HUES48 (cell line): ENCODE measurements at regions not wholly inside any gene's neighbourhood (a gene's known extent, or its start where the extent isn't known, plus 50 kb on each side); places are given as distances from the start of the nearest gene placed in this dataset.
"Not testable (repeated sequence)": the region's sequence is repeated elsewhere in the genome, so short reads cannot be mapped to it uniquely, and the experiment has no call there.

Experiments
- H3K27ac ChIP-seq: one replicate; pipeline ENCODE4 v1.7.0; 2013; ENCODE audit warnings: low read depth, low read length, inconsistent platforms
- H3K27me3 ChIP-seq: 2 replicates; pipeline ENCODE4 v1.6.1; 2013; ENCODE audit warnings: mild to moderate bottlenecking, low read length; ENCODE audit not compliant: control insufficient read depth, insufficient read depth
- H3K36me3 ChIP-seq: 2 replicates; pipeline ENCODE4 v1.6.1; 2013; ENCODE audit warnings: low read length; ENCODE audit not compliant: control insufficient read depth, insufficient read depth
- H3K4me1 ChIP-seq: 2 replicates; pipeline ENCODE4 v1.6.1; 2013; ENCODE audit warnings: mild to moderate bottlenecking, low read length; ENCODE audit not compliant: control insufficient read depth, insufficient read depth
- H3K4me3 ChIP-seq: 2 replicates; pipeline ENCODE4 v1.5.1; 2013; ENCODE audit warnings: mild to moderate bottlenecking, low read depth, low read length
- H3K9ac ChIP-seq: 2 replicates; pipeline ENCODE4 v1.6.1; 2013; ENCODE audit warnings: mild to moderate bottlenecking, low read depth, low read length, moderate library complexity
- H3K9me3 ChIP-seq: 2 replicates; pipeline ENCODE4 v1.6.1; 2013; ENCODE audit warnings: low read length; ENCODE audit not compliant: control insufficient read depth, insufficient read depth

DNA sequence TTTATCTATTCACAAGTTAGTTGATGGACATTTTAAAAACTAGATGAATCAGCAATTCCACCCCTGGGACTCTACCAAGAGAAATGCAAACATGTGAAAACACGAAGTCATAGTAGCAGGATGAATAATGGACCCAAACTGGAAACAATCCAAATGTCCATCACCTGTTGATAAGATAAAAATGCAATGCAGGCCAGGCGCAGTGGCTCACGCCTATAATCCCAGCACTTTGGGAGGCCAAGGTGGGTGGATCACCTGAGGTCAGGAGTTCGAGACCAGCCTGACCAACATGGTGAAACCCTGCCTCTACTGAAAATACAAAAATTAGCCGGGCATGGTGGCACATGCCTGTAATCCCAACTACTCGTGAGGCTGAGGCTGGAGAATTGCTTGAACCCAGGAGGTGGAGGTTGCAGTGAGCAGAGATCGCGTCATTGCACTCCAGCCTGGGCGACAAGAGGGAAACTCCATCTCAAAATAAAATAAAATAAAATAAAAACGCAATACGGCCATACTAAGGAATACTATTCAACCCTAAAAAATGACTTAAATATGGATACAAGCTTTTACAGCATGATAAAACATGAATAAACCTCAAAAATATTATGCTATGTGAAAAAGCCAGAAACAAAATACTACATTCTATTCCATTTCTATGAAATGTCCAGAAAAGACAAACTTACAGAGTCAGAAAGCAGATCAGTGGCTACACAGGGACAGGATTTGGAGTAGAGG lies 61.6 kb upstream of the BACH2 start:
- not testable (repeated sequence) for H3K9me3 ChIP-seq, H3K27me3 ChIP-seq, H3K9ac ChIP-seq, H3K36me3 ChIP-seq, H3K4me3 ChIP-seq, H3K4me1 ChIP-seq, H3K27ac ChIP-seq

DNA sequence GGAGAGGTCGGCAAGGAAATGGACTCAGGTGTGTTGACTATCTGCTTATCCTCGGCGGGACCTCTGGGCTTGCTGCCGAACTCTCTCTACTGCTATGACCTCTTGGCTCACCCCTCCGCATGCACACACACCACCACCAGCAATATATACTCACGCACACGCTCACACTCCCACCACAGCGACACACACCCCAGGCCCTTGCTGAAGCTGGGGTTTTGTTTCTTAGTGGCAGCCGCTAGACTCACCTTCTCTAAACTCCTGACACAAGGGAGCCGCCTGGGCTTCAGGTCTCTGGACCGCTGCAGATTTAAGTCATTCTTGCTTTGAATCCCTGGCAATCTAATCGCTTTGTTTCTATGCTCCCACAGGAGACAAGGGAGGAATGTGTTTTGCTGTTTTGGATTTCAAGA lies 59.4 kb upstream of the BACH2 start:
- no peak overlapping the region for H3K27ac ChIP-seq

DNA sequence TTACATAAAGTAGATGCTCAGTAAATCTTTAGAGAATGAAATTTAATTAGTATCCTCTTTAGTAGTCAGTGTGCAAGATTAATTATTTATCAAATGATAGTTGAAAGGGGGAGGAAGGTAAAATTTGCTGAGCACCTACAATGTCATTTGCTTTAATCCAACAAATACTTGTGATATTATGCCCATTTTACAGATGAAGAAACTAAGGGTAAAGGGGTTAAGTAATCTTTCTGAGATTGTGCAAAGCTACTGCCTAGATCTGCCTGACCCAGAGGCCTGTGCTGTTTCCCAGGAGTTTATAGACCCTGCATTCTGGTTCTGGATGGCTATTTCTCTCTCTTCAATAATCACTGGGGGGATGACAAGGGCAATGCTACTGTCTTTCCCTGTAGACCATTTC lies 58.3 kb upstream of the BACH2 start:
- Histone ChIP-seq H3K4me1 (peaks cover 15% of the 10 kb centered on the region; the same call in 1 of the 2 replicates), H3K9me3 (no peaks in the 10 kb centered on the region), H3K27ac (no peak overlapping the region), H3K27me3 (no peaks in the 10 kb centered on the region), H3K9ac (no peak overlapping the region), H3K4me3 (no peak overlapping the region), H3K36me3 (no peaks in the 10 kb centered on the region)

More for the DNA sequence above, 59.4 kb upstream of the BACH2 start:
- Histone ChIP-seq H3K27me3 (no peaks in the 10 kb centered on the region), H3K36me3 (no peaks in the 10 kb centered on the region), H3K4me1 (peaks cover 12% of the 10 kb centered on the region; the same call in 1 of the 2 replicates), H3K9ac (no peak overlapping the region), H3K9me3 (no peaks in the 10 kb centered on the region), H3K4me3 (no peak overlapping the region)

DNA sequence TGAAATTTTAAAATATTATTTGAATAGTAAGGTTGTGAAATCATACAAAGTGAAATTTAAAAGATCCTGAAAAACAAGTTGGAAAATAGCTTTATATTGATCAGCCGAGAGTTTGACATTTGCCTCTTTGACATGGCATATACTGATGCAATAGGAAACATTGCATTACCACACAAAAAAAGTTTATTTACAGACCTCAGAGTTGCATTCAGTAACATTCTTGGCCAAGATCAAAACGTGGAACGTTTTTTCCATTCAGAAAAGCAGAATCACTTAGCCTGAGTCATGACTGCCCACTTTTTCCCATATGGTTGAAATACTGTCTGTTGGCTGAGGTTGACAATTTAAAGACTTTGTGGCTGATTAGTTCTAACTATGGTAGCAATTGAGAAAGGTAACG lies 55.1 kb upstream of the BACH2 start:
- H3K4me1 ChIP-seq = peaks cover 15% of the 10 kb centered on the region; the same call in 1 of the 2 replicates
- no peaks in the 10 kb centered on the region for H3K36me3 ChIP-seq
- H3K27me3 ChIP-seq = no peaks in the 10 kb centered on the region
- no peak overlapping the region for H3K9ac ChIP-seq
- H3K4me3 ChIP-seq = no peak overlapping the region
- no peak overlapping the region for H3K27ac ChIP-seq
- no peaks in the 10 kb centered on the region for H3K9me3 ChIP-seq

DNA sequence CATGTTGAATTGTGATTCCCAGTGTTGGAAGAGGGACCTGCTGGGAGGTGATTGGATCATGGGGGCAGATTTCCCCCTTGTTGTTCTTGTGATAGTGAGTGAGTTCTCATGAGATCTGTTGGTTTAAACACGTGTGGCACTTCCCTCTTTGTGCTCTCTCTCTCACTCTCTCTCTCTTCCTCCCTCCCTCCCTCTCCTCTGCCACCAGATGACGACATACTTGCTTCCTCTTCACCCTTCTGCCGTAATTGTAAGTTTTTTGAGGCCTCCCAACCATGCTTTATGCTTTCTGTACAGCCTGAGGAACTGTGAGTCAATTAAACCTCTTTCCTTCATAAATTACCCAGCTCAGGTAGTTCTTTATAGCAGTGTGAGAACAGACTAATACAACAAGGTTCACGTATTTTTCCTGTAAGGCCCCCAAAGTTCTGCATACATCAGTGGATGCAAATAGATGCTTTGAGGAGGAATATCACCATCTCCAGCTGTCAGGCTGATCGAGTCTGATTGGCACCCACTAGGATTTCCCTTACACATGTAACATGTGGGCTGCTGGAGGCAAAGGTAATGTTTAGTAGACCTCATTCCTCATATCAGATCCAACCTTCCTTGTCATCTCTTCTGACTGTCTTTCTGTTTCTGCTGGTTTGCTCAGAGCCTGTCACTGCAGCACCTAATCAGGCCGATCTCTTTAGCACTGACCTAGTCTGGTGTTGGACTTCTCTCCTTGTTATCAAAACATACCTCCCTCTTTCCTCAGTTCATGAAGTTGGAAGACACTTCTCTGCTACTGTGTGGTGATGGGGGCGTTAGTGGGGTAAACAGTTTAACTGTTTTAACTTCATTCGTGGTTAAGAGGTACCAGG lies 54.3 kb upstream of the BACH2 start:
- Histone ChIP-seq H3K4me3 (no peak overlapping the region), H3K36me3 (no peaks in the 10 kb centered on the region), H3K4me1 (0 out of 2 replicates have a peak, but pooled peaks cover 9% of the 10 kb centered on the region), H3K27ac (no peak overlapping the region), H3K27me3 (no peaks in the 10 kb centered on the region), H3K9me3 (no peaks in the 10 kb centered on the region), H3K9ac (no peak overlapping the region)

DNA sequence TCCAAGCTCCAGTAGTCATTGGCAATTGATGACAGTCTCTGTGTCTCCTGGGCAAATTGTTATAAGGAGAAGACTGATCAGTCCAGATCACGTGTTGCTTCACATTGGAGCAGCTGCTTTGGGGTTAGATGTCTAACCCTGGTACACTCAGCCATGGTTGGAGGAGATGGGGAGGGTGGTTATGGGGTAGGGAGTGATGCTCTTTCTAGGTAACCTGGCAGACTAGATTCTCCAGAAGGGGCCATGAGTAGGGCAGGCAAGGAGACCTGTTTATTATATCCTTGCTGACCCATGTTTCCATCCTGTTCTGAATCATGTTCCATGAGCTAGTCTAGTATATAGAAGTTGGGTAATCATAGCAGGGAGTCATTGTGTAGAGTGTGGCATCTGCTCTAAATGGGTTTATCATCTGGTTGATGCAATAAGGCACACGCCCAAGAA lies 50.8 kb upstream of the BACH2 start:
- no peaks in the 10 kb centered on the region for H3K27me3 ChIP-seq
- H3K9ac ChIP-seq = no peak overlapping the region
- H3K4me1 ChIP-seq = 0 out of 2 replicates have a peak, but pooled peaks cover 7% of the 10 kb centered on the region
- H3K36me3 ChIP-seq = no peaks in the 10 kb centered on the region
- H3K27ac ChIP-seq = no peak overlapping the region
- H3K9me3 ChIP-seq = no peaks in the 10 kb centered on the region
- no peak overlapping the region for H3K4me3 ChIP-seq

DNA sequence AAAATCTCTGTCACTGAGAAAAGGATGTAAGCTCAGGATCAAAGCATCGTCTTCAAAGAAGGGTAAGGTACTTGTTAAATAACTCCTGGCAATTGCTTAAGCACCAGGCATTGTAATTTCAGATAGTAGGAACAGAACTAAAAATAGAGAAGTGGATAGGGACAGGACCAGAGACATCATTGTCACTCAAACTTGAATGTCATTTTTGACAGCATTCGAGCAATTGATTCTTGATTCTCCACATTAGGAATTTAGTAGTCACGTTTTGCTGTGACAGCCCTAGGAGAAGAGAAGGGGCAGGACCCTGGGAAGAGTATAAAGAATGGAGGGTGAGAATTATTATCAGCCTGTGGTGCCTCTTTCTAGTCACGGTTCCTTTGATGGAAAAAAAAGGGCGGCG lies 50.1 kb upstream of the BACH2 start:
- no peaks in the 10 kb centered on the region for H3K9me3 ChIP-seq
- no peak overlapping the region for H3K4me3 ChIP-seq
- H3K9ac ChIP-seq = no peak overlapping the region
- no peaks in the 10 kb centered on the region for H3K36me3 ChIP-seq
- H3K27me3 ChIP-seq = no peaks in the 10 kb centered on the region
- 0 out of 2 replicates have a peak, but pooled peaks cover 7% of the 10 kb centered on the region for H3K4me1 ChIP-seq
- H3K27ac ChIP-seq = no peak overlapping the region
